Breast epithelium (tissue), 4 donors: ENCODE measurements at regions not wholly inside any gene's neighbourhood (a gene's known extent, or its start where the extent isn't known, plus 50 kb on each side); places are given as distances from the start of the nearest gene placed in this dataset.

Experiments
- DNase-seq, 2 donors: peaks; one replicate each; pipeline ENCODE4 v3.0.0-alpha.2; 2019; ENCODE audit warnings: low spot score in 2 of 2
- H3K27ac ChIP-seq, 2 donors: fragments of 200-600 bp; sonication (generic) in 1 of 2; one replicate each; pipeline ENCODE4 v1.5.1; 2016 to 2019; ENCODE audit warnings: mild to moderate bottlenecking in 1 of 2
- H3K27me3 ChIP-seq, 2 donors: fragments of 200-600 bp; sonication (generic) in 1 of 2; one replicate each; pipeline versions ENCODE4 v1.5.1 to v1.6.0; 2017 to 2019; ENCODE audit warnings: control low read depth in 1 of 2, mild to moderate bottlenecking in 1 of 2
- H3K36me3 ChIP-seq: fragments of 200-600 bp; one replicate; pipeline ENCODE4 v1.5.1; 2019
- H3K4me1 ChIP-seq, 2 donors: fragments of 200-600 bp; sonication (generic); one replicate each; pipeline ENCODE4 v1.5.1; 2016 to 2019; ENCODE audit warnings: control low read depth in 1 of 2
- H3K4me3 ChIP-seq, 3 donors: fragments of 200-600 bp; sonication (generic); 1 replicate in 2 of 3; 2 replicates in 1 of 3; pipeline ENCODE4 v1.5.1; 2016 to 2019; ENCODE audit warnings: mild to moderate bottlenecking in 3 of 3, moderate library complexity in 2 of 3
- H3K9me3 ChIP-seq, 2 donors: fragments of 200-600 bp; sonication (generic) in 1 of 2; one replicate each; pipeline ENCODE4 v1.5.1; 2016 to 2019; ENCODE audit warnings: control low read depth in 1 of 2
- CTCF ChIP-seq, 3 donors: fragments of 450-650 bp; IDR thresholded peaks; one replicate each; pipeline ENCODE4 v1.5.1; 2016 to 2017; ENCODE audit warnings: antibody characterized with exemption in 3 of 3, mild to moderate bottlenecking in 3 of 3, moderate library complexity in 3 of 3
- POLR2A ChIP-seq: fragments of 450-650 bp; IDR thresholded peaks from one replicate; pipeline ENCODE4 v1.6.1; 2016; ENCODE audit warnings: antibody characterized with exemption, mild to moderate bottlenecking, moderate library complexity
- POLR2AphosphoS5 ChIP-seq, 3 donors: sonication (generic); formaldehyde crosslinking; IDR thresholded peaks; one replicate each; pipeline ENCODE4 v1.6.1; 2017; ENCODE audit warnings: antibody characterized with exemption in 3 of 3
- intact Hi-C: fragments of 100-400 bp; cut with DNase I; formaldehyde crosslinking; loops from one replicate; pipeline ENCODE4 v1.15.1; 2023; ENCODE audit warnings: low total_unique reads

DNA sequence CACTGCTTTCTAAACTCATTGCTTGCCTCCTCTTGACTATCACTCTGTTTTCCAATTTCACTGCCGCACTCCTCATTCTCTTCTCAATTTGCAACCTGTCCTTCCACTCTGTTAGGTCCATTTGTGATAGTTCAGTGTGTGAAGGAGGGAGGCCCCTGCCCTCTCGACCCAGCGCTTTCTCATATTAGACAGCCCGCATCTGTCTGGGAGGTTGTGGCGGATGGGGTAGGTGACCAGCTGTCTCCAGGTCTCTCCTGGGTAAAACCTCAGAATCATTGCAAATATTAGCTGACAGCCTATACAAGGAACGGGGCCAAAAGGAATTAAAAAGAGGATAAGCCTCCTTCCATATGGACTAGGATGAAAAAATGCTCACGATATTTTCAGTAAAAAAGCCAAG, 358.3 kb downstream of the SHQ1 start:
- DNase-seq, result no peak
- Histone ChIP-seq H3K4me3 (no peak overlapping the region), H3K9me3 (no peaks in the 10 kb centered on the region), H3K36me3 (no peaks in the 10 kb centered on the region), H3K4me1 (peaks cover 3 to 10% of the 10 kb centered on the region in 2 donors), H3K27ac (no peak overlapping the region), H3K27me3 (no peaks in the 10 kb centered on the region)
- intact Hi-C loops, result loop anchor here (5.0 kb wide), 1 partner anchor 153 kb away; no protein-coding TSS in a partner anchor
- TF ChIP-seq CTCF (IDR thresholded peaks at IDR 0.05), result no peak

DNA sequence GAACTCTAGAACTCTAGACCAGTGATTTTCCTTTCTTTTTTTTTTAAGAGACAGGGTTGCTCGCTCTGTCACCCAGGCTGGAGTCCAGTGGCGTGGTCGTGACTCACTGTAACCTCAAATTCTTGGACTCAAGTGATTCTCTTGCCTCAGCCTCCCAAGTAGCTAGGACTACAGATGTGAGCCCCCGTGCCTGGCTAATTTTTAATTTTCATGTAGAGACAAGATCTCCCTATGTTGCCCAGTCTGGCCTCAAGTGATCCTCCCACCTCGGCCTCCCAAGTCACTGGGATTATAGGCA, 359.6 kb downstream of the SHQ1 start:
- H3K4me1 ChIP-seq, result peaks cover 3 to 10% of the 10 kb centered on the region in 2 donors
- H3K4me3 ChIP-seq, result no peak overlapping the region
- intact Hi-C loops, result no loop called here
- H3K36me3 ChIP-seq, result no peaks in the 10 kb centered on the region
- no peak for DNase-seq
- no peaks in the 10 kb centered on the region for H3K9me3 ChIP-seq
- no peaks in the 10 kb centered on the region for H3K27me3 ChIP-seq
- no peak overlapping the region for H3K27ac ChIP-seq
- TF ChIP-seq POLR2AphosphoS5 (IDR thresholded peaks at IDR 0.05), result no peak
- no peak for TF ChIP-seq CTCF (IDR thresholded peaks at IDR 0.05)
- no peak for TF ChIP-seq POLR2A

GRCh38 chr3:72487946-72488737, 360.1 kb downstream of the SHQ1 start:
- H3K4me1 ChIP-seq, result peaks cover 3 to 10% of the 10 kb centered on the region in 2 donors
- no peak for DNase-seq
- H3K36me3 ChIP-seq, result no peaks in the 10 kb centered on the region
- no peaks in the 10 kb centered on the region for H3K27me3 ChIP-seq
- no peak overlapping the region for H3K4me3 ChIP-seq
- no peak for TF ChIP-seq POLR2AphosphoS5 (IDR thresholded peaks at IDR 0.05)
- no peak for TF ChIP-seq POLR2A
- no peak overlapping the region for H3K27ac ChIP-seq
- intact Hi-C loops, result no loop called here
- H3K9me3 ChIP-seq, result no peaks in the 10 kb centered on the region

DNA sequence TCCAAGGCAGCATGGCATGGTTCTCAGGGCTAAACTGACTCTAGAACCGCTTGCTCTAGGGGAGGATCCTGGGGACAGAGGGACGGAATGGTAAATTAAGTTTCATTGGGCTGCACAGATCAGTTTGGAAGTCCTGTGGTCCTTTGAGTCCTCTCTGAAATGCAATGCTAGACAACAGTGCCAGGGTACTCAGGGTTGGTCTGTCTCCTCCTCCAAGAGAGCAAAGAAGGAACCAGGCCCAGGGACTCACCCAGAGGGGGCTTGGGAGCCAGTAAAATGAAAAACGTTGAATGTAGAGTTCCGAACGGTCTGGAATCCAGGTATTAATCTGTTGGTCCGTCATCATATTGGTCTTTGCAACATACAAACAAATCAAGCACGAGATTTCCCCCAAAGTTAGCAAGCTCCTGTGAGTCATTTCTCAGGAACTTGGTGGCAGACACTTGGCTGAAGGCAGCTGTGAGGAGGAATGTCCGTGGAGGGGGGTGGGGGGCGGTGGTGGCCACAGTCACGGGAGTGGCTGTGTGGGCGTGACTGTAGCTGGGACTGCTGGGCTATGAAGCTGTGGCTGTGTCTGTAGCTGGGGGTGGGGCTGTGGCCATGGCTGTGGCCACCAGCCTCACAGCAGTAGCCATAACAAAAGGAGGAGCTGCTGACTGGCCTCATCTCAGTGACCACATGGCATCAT, 361.0 kb downstream of the SHQ1 start:
- Histone ChIP-seq H3K9me3 (no peaks in the 10 kb centered on the region), H3K4me1 (peaks cover 3 to 10% of the 10 kb centered on the region in 2 donors), H3K4me3 (no peak overlapping the region), H3K36me3 (no peaks in the 10 kb centered on the region), H3K27me3 (no peaks in the 10 kb centered on the region), H3K27ac (peak overlapping the region in 1 of 2 donors; percentile 13)
- peak; percentile 73 to 79 for DNase-seq
- TF ChIP-seq POLR2AphosphoS5 (IDR thresholded peaks at IDR 0.05) (no peak), POLR2A (no peak), CTCF (IDR thresholded peaks at IDR 0.05) (no peak)
- intact Hi-C loops, result no loop called here

- H3K27ac ChIP-seq, result no peak overlapping the region
- TF ChIP-seq POLR2A (no peak), CTCF (IDR thresholded peaks at IDR 0.05) (no peak), POLR2AphosphoS5 (IDR thresholded peaks at IDR 0.05) (no peak)
- peak in 1 of 2 donors; percentile 32 for DNase-seq
- H3K4me3 ChIP-seq, result no peak overlapping the region
- H3K27me3 ChIP-seq, result no peaks in the 10 kb centered on the region
- H3K4me1 ChIP-seq, result peaks cover 0 to 10% of the 10 kb centered on the region in 2 donors
- H3K36me3 ChIP-seq, result no peaks in the 10 kb centered on the region
- intact Hi-C loops, result no loop called here
- no peaks in the 10 kb centered on the region for H3K9me3 ChIP-seq
These were observed 362.6 kb downstream of the SHQ1 start for GRCh38 chr3:72485641-72486040.
